GM21526 (cell line): ENCODE measurements at regions not wholly inside any gene's neighbourhood (a gene's known extent, or its start where the extent isn't known, plus 50 kb on each side); places are given as distances from the start of the nearest gene placed in this dataset.

Experiments
- ATAC-seq: cut with Tn5 transposase; IDR thresholded peaks from one replicate; pipeline ENCODE4 v1.9.1; 2021; ENCODE audit warnings: moderate library complexity; ENCODE audit not compliant: unreplicated experiment, low FRiP score

- ATAC-seq: peak; percentile 71
These were observed 369.1 kb downstream of the MTX2 start for GRCh38 chr2:176638167-176639015.

DNA sequence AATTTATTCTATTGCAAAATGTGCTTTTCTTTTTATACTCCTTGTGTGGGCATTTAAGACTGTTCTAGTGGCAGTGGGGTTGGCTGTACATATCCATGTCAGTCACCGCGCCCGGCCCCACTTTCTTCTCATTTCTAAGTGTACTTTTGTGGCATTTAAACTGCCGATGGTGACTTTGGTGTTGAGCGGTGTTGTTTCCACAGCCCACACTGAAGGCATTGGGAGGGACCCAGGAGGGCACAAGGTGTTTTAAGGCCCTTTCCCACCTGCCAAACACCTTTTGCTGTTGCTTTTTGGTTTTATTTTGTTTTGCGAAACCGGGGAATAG, 369.7 kb downstream of the MTX2 start:
- ATAC-seq: no peak

DNA sequence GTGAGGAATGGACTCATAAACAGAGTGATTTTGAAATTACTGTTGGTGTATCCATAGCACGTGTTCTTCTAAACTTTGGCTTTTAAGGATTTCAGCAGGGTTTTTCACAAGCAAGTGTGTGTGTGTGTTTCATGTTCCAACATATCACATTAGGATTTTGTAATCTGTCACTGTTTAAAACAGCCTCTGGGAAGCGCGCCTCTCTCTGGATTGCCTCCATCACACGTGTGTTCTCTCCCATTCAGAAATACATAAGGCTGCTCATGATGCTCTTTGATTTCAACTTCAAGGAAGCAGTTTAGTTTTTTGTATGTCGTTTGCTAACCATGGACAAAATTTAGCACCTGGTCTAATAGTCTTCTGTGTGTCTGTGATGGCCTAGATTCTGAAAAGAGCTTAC, 370.4 kb downstream of the MTX2 start:
- ATAC-seq: no peak

DNA sequence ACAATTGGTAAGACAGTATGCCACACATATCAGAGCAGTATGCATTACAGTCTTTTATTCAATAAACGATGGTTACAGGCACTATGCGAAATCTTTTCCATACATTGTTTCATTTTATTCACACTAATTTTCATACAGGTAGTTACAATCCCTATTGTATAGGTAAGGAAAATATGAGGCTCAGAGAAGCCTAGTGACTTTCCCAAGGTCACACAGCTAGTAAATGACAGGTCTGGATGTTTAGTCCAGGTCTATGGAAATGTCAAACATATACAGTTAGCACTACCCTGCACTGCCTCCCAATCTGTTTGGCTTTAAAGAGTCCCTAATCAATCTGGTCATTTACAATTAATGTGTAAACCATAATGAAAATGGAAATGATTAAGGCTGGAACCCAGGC, 372.2 kb downstream of the MTX2 start:
- no peak for ATAC-seq

- no peak for ATAC-seq
These were observed 372.8 kb downstream of the MTX2 start for GRCh38 chr2:176642074-176642473.

GRCh38 chr2:176643646-176644045, 374.4 kb downstream of the MTX2 start:
- ATAC-seq: no peak

- no peak for ATAC-seq
These were observed 376.3 kb downstream of the MTX2 start for GRCh38 chr2:176645494-176645893.

DNA sequence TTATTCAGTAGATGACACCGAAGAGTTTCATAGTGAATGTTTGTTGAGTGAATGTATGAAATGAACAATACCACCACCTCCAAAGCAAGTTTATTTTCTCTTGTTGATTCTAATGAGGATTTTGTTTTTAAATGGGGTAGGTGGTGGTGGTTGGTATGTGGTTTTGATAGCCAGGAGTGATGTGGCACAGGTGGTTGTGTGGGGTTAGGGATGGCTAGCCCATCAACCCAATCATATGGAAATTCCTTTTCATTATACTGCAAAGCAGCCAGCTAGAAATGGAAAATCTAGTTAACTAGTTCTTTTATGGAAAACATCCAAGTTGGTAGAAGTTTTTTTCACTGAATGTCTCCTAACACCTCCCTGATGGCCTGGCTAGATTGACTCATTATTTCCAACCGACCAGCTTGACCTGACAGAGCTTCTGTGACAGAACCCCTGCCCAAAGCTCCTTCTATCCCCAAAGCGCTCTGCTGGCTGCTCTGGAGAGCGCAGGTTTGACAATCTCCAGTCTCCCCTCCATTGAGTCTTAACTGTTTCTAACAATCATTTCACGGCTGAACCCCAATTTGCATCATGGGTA, 376.9 kb downstream of the MTX2 start:
- no peak for ATAC-seq

DNA sequence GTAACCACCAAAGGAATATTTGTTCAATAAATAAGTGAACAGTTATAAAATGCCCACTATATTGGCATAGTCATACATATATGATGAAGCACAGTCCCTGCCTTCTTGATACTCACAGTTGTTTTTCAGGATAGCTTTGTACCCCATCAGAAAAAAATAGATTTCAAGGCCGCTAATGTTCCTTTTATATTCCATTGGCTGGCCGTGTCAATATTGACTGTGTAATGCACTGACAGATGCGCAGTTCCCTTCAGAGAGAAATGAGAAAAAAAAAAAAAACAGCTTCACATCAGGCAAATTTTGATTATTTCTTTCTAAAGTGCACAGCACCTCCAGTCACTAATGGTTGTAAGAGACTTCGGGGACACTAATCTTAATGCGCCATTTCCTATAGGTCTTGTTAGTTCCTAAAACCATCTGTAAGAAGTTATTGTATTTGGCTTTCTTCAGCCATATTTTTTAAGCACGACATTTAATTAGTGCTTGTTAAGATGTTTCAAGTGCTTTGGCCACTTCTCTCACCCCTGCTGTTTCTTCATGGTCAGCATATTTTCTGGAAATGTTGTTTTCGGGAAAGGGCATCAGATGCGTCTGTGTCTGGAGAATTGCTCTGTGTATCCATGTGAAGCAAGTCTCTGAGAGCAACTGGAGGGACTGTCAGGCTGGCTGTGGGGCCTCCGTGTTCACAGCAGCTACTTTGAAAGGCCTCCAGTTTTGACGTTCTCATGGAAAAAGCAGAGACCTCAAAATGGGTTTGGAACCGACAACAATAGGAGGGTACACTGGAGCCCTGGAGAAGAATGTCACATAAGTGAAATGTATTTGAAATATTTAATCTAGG, 378.3 kb downstream of the MTX2 start:
- no peak for ATAC-seq

DNA sequence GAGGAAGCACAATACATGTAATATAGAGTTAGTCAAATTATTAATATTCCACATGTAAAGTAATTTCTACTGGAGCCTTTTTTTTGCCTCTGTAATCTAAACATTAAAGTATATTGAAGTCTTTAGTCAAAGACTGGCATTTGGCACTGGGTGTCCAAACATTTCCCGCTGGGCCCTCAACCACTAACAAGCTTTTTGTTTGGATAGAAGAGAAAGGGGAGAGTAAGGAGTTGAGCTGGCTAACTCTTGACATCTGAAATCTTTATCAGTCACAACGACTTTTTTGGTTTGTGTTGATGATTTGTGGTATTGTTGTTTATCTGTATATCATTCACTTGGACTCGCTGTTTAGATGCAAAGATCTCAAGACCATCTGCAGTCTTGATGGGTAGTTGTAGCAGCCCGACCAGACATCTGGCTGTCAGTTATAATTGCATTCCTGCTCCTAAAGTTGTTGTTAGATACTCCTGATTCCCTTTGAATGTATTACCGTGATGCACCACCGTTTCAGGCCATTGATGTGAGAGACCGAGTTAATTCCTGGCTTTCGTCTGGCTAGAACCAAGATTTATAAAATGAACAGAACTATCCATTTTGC, 379.6 kb downstream of the MTX2 start:
- ATAC-seq: no peak

GRCh38 chr2:176650104-176650837, 381.0 kb downstream of the MTX2 start:
- ATAC-seq: no peak

DNA sequence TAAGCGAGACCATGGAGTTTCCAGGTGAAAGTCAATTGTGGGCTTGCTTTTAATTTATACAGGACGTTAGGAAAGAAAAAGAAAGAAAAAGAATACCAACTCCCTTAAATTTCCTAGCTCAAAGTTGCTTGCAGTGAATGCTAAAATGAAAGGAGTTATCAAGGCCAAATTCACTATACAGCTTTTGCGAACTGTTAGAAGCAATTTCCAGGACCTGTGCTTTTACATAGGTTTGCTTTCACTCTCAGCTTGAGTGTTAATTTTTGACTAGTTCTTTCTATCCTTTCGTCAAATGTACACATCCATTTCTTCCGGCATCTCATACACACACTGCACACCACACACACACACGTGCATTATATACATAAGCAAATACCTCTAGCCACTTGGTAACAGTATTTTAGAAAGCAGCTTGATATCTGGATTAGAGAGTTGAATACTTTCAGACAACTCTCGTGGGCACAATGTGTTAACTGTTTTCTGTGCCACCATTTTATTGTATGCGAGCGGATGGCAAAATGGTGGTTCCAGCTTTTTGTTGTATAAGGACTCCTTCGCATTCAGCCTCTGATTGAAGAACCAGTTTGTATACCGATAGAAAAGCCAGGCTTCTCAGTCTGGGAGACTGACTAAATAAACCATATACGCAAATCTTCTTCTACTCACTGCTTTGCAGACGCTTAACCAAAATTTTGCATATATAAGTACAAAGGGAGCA, 381.8 kb downstream of the MTX2 start:
- no peak for ATAC-seq

- peak; percentile 71 for ATAC-seq
These were observed 383.3 kb downstream of the MTX2 start for GRCh38 chr2:176652300-176653182.

DNA sequence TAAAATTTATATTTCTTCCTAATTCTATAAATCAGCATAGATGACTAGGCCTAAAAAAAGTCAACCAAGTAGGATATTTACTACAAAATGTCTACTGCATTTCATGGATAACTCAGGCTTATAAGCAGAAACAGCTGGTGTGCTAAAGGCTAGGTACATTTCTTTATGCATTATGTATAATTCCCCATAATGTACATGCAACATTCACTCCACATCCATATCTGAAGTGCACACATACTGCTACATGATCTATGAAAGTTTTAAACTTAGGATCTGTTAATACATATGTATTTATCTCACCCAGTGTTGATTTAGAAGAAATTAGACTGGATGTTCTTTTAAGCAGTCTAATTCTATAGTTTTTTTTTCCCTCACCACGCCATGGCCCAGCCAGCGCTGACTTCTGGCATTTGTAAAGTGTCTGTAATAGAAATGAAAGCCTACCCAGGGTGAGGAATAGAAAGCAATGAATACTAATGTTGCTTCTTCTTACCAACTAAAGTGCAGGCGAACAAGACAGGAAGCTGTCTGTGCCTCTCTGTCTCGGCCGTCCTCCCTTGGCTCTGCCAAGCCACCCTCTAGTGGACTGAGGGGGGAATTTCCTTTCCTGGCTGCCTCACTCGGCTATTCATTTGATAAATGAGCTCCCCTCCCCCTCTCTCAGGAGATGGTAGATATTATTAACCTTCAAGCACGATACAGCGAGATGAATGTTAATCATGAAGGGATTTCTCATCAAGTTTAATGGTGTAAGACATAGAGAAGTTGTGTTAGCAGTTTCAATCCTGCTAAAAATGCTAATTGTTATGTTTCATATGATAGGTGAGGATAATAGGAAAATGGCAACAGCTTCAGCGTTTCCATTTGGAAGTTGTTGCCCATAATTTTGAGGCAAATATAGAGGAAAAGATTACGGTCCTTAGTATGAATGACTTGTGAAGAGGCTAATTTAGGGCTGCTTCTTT, 384.5 kb downstream of the MTX2 start:
- ATAC-seq: peak; percentile 69

DNA sequence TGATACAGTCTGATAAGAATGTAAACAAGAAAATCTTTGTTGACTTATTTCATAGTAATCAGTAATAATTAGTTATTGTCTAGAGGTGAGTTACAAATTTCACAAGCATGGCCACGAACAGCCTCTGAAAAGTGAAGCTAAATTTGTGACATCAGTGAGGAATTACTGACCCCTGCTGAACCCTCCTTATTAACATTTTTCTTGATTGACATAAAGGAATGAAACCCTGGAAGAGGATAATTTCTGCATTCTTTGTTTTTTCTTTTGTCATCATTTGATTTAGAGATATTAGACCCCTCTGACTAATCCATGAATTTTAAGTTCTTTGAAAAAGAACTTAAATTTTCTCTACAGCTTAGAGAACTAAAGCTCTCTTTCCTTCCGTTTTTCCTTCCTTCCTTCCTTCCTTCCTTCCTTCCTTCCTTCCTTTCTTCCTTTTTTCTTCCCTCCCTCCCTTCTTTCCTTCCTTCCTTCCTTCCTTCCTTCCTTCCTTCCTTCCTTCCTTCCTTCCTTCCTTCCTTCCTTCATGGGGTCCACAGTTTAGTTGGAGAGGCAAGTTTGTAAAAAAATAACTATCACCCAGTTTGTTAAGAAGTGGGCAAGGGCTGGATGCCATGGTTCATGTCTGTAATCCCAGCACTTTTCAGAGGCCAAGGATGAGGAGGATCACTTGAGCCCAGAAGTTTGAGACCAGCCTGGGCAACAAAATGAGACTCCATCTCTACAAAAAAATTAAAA, 387.0 kb downstream of the MTX2 start:
- ATAC-seq: no peak

DNA sequence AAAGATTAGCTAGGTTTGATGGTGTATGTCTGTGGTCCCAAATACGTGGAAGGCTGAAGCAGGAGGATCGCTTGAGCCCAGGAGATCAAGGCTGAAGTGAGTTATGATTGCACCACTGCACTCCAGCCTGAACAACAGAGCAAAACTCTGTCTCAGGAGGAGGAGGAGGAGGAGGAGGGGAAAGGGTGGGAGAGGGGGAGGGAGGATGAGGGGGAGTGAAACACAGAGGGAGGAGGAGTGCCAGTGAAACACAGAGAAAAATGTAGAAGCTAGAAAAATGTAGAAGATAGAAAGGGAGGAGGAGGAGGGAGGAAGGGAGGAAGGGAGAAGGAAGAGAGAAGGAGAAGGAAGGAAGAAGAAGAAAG, 387.5 kb downstream of the MTX2 start:
- no peak for ATAC-seq

DNA sequence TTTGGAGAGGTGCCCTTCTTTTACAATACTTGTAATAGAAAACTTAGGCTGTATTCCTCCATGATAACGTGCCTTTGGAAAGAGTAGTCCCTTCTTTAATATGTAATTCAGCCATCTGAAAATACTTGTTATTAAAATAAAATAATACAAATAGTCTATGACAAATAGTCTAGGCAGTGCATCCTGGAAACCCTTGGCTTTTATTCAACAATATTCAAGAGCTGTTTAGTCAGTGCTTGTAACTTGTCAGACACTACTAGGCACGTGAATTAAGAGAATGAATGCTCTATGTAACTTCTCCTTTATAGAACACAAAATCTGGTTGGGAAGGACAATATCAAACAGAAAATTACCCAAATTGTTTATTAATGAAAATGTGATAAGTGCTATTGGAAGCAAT, 388.2 kb downstream of the MTX2 start:
- no peak for ATAC-seq
